ENCODE measurements at regions not wholly inside any gene's neighbourhood (a gene's known extent, or its start where the extent isn't known, plus 50 kb on each side); places are given as distances from the start of the nearest gene placed in this dataset.

DNA sequence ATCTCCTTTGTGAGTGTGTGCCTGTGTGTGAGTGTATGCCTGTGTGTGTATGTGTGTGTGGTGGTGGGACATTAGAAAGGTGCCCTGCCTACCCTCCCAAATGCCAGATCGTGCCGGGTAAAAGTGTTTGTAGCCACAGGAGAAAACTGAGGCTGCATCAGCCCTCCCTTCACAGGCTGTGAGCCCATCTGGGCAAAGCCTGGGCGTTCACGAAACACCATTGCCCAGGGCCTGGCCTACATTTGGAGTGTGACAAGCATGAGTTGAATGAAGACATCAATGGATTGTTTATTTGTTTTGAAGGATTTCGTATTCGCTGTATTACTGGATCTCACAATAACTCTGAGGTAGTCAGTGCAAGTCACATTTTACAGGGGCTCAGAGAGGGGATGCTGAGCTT is 270.8 kb downstream of the NSG2 start:
- no peak for TF ChIP-seq CTCF (conservative IDR thresholded peaks at IDR 0.05)
- Histone ChIP-seq H3K36me3 (ENCODE audit: control insufficient read depth, insufficient read depth, low read length) (no peaks in the 10 kb centered on the region), H3K9ac (ENCODE audit: extremely low read depth, low read length, poor library complexity, severe bottlenecking) (no peak overlapping the region), H3K9me3 (ENCODE audit: control insufficient read depth, low read length) (no peaks in the 10 kb centered on the region), H3K27me3 (ENCODE audit: control insufficient read depth, insufficient read depth, low read length, poor library complexity, severe bottlenecking) (peaks cover 44% of the 10 kb centered on the region), H3K27ac (ENCODE audit: low read depth, low read length) (no peak overlapping the region), H3K4me1 (ENCODE audit: control insufficient read depth, insufficient read depth, low read length) (no peaks in the 10 kb centered on the region), H3K4me3 (ENCODE audit: low read length) (no peak overlapping the region)
- WGBS, 2 experiments (ENCODE audit: insufficient coverage in 1 of 2, insufficient read length in 1 of 2) = 93% methylated on average over 6 of the region's 6 CpGs
- no peak overlapping the region for H3K27ac Mint-ChIP-seq
- no peaks in the 10 kb centered on the region for H3K4me1 Mint-ChIP-seq
- no peaks in the 10 kb centered on the region for H3K9me3 Mint-ChIP-seq
- DNase-seq = peak; percentile 26
- no peaks in the 10 kb centered on the region for H3K36me3 Mint-ChIP-seq (ENCODE audit: low read depth)
- H3K4me3 Mint-ChIP-seq = no peak overlapping the region
- peaks cover 53% of the 10 kb centered on the region for H3K27me3 Mint-ChIP-seq (ENCODE audit: insufficient read depth)

DNA sequence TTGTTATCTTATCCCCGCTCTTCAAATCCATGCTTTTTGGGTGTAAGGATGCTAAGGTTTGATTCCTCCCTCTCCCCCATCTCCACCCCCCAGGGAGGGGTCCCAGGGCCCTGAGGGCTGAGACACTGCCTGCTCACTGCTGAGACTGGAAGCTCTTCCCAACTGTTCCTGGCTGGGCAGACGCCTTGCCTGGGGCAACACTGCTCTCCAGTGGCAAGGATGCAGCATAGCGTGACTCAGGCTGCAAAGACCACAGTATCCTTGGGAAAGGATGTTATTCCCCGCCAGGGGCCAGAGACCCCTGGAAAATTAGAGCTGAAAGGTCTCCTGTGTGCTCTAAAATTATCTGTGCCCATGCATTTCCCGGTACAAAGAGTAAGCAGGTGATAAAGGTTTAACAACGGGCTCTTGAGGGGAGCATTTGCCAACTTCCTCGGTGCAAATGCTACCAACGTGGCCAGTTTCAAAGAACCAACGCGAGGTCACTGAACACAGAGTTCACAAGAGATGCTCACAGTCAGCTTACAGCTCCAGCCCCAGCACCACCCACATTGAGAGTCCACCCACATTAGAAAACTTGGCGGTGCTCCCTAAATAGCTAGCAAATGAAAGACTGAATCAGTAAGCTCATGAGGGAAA is 271.9 kb downstream of the NSG2 start:
- H3K9me3 Mint-ChIP-seq = no peaks in the 10 kb centered on the region
- peak; percentile 97 for TF ChIP-seq CTCF (conservative IDR thresholded peaks at IDR 0.05)
- no peak overlapping the region for H3K27ac ChIP-seq (ENCODE audit: low read depth, low read length)
- peaks cover 61% of the 10 kb centered on the region for H3K27me3 Mint-ChIP-seq (ENCODE audit: insufficient read depth)
- H3K9ac ChIP-seq (ENCODE audit: extremely low read depth, low read length, poor library complexity, severe bottlenecking) = no peak overlapping the region
- no peaks in the 10 kb centered on the region for H3K4me1 Mint-ChIP-seq
- no peaks in the 10 kb centered on the region for H3K36me3 ChIP-seq (ENCODE audit: control insufficient read depth, insufficient read depth, low read length)
- no peak overlapping the region for H3K27ac Mint-ChIP-seq
- H3K27me3 ChIP-seq (ENCODE audit: control insufficient read depth, insufficient read depth, low read length, poor library complexity, severe bottlenecking) = peaks cover 50% of the 10 kb centered on the region
- H3K9me3 ChIP-seq (ENCODE audit: control insufficient read depth, low read length) = no peaks in the 10 kb centered on the region
- WGBS, 2 experiments (ENCODE audit: insufficient coverage in 1 of 2, insufficient read length in 1 of 2) = 27 to 35% methylated on average over 8 to 11 of the region's 11 CpGs
- no peaks in the 10 kb centered on the region for H3K4me1 ChIP-seq (ENCODE audit: control insufficient read depth, insufficient read depth, low read length)
- H3K4me3 ChIP-seq (ENCODE audit: low read length) = no peak overlapping the region
- no peaks in the 10 kb centered on the region for H3K36me3 Mint-ChIP-seq (ENCODE audit: low read depth)
- no peak overlapping the region for H3K4me3 Mint-ChIP-seq
- DNase-seq = peak; percentile 87

- Histone ChIP-seq H3K27me3 (ENCODE audit: control insufficient read depth, insufficient read depth, low read length, poor library complexity, severe bottlenecking) (peaks cover 42% of the 10 kb centered on the region), H3K9me3 (ENCODE audit: control insufficient read depth, low read length) (no peaks in the 10 kb centered on the region), H3K9ac (ENCODE audit: extremely low read depth, low read length, poor library complexity, severe bottlenecking) (no peak overlapping the region), H3K27ac (ENCODE audit: low read depth, low read length) (no peak overlapping the region), H3K4me3 (ENCODE audit: low read length) (no peak overlapping the region), H3K4me1 (ENCODE audit: control insufficient read depth, insufficient read depth, low read length) (no peaks in the 10 kb centered on the region), H3K36me3 (ENCODE audit: control insufficient read depth, insufficient read depth, low read length) (no peaks in the 10 kb centered on the region)
- no peaks in the 10 kb centered on the region for H3K9me3 Mint-ChIP-seq
- H3K27ac Mint-ChIP-seq = no peak overlapping the region
- no peak for DNase-seq
- TF ChIP-seq CTCF (conservative IDR thresholded peaks at IDR 0.05) = no peak
- H3K4me3 Mint-ChIP-seq = no peak overlapping the region
- H3K4me1 Mint-ChIP-seq = no peaks in the 10 kb centered on the region
- peaks cover 50% of the 10 kb centered on the region for H3K27me3 Mint-ChIP-seq (ENCODE audit: insufficient read depth)
- H3K36me3 Mint-ChIP-seq (ENCODE audit: low read depth) = no peaks in the 10 kb centered on the region
Observed at GRCh38 chr5:174318578-174318977, 273.1 kb downstream of the NSG2 start.

Measured in endodermal cell (in vitro differentiated cells).